ENCODE measurements at regions not wholly inside any gene's neighbourhood (a gene's known extent, or its start where the extent isn't known, plus 50 kb on each side); places are given as distances from the start of the nearest gene placed in this dataset.

DNA sequence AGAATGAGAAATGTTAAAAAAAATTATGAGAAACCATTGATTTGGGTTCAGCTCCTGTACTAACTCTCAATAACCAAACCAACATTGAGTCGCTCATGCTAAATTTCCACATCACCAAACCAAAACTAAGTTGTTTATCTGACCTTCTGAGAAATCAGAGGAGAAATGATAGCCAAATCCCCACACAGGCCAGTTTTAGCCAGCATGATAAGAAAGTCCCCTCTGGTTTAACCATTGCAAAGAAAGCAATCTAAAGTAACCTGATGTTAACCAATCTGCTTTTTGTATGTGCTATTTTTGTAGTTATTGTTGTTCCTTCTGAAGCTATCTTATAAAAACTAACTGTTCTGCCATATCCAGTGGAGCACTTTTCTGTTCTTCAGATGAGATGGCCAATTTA is 599.7 kb downstream of the SLC16A7 start:
- TF ChIP-seq, protein P1, sequence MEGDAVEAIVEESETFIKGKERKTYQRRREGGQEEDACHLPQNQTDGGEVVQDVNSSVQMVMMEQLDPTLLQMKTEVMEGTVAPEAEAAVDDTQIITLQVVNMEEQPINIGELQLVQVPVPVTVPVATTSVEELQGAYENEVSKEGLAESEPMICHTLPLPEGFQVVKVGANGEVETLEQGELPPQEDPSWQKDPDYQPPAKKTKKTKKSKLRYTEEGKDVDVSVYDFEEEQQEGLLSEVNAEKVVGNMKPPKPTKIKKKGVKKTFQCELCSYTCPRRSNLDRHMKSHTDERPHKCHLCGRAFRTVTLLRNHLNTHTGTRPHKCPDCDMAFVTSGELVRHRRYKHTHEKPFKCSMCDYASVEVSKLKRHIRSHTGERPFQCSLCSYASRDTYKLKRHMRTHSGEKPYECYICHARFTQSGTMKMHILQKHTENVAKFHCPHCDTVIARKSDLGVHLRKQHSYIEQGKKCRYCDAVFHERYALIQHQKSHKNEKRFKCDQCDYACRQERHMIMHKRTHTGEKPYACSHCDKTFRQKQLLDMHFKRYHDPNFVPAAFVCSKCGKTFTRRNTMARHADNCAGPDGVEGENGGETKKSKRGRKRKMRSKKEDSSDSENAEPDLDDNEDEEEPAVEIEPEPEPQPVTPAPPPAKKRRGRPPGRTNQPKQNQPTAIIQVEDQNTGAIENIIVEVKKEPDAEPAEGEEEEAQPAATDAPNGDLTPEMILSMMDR (IDR thresholded peaks at IDR 0.05) = no peak
- TF ChIP-seq POLR2A (IDR thresholded peaks at IDR 0.05) = no peak
- no peak for TF ChIP-seq EP300 (IDR thresholded peaks at IDR 0.05)
